ENCODE measurements at regions not wholly inside any gene's neighbourhood (a gene's known extent, or its start where the extent isn't known, plus 50 kb on each side); places are given as distances from the start of the nearest gene placed in this dataset.
A peak's percentile ranks its signal among the peaks of the same experiment; 100 is the strongest.
"Not testable (repeated sequence)": the region's sequence is repeated elsewhere in the genome, so short reads cannot be mapped to it uniquely, and the experiment has no call there.

GRCh38 chr5:25969042-25969441, 1069.3 kb downstream of the CDH9 start:
- DNase-seq: not testable (repeated sequence)

- DNase-seq: no peak
Measured at GRCh38 chr5:25964009-25964372, 1074.4 kb downstream of the CDH9 start.

GRCh38 chr5:25963251-25964008, 1075.0 kb downstream of the CDH9 start:
- DNase-seq: no peak

- no peak for DNase-seq
Measured at GRCh38 chr5:25955337-25955736, 1083.0 kb downstream of the CDH9 start.

GRCh38 chr5:25950681-25951080, 1087.7 kb downstream of the CDH9 start:
- no peak for DNase-seq

- no peak for DNase-seq
Measured at GRCh38 chr5:25948278-25948677, 1090.1 kb downstream of the CDH9 start.

GRCh38 chr5:25944786-25945185, 1093.6 kb downstream of the CDH9 start:
- DNase-seq: peak; percentile 33

GRCh38 chr5:25909163-25909562, 1129.2 kb downstream of the CDH9 start:
- DNase-seq: no peak

- no peak for DNase-seq
Measured at GRCh38 chr5:25905646-25906045, 1132.7 kb downstream of the CDH9 start.

GRCh38 chr5:25892211-25892610, 1146.2 kb downstream of the CDH9 start:
- no peak for DNase-seq

- DNase-seq: no peak
Measured at GRCh38 chr5:25891691-25892090, 1146.7 kb downstream of the CDH9 start.

- DNase-seq: no peak
Measured at GRCh38 chr5:25881318-25882036, 1156.9 kb downstream of the CDH9 start.

GRCh38 chr5:25863811-25864210, 1174.6 kb downstream of the CDH9 start:
- DNase-seq: no peak

GRCh38 chr5:25862276-25862675, 1176.1 kb downstream of the CDH9 start:
- no peak for DNase-seq

- DNase-seq: no peak
Measured at GRCh38 chr5:25858019-25858418, 1180.4 kb downstream of the CDH9 start.

GRCh38 chr5:25851301-25851700, 1187.1 kb downstream of the CDH9 start:
- peak; percentile 10 for DNase-seq

GRCh38 chr5:25850581-25850980, 1187.8 kb downstream of the CDH9 start:
- no peak for DNase-seq

GRCh38 chr5:25849270-25849669, 1189.1 kb downstream of the CDH9 start:
- no peak for DNase-seq

GRCh38 chr5:25823330-25823873, 1178.6 kb upstream of the CDH10 start:
- DNase-seq: no peak

Measured in eye (tissue), 1 donor.